ENCODE measurements at regions not wholly inside any gene's neighbourhood (a gene's known extent, or its start where the extent isn't known, plus 50 kb on each side); places are given as distances from the start of the nearest gene placed in this dataset.

DNA sequence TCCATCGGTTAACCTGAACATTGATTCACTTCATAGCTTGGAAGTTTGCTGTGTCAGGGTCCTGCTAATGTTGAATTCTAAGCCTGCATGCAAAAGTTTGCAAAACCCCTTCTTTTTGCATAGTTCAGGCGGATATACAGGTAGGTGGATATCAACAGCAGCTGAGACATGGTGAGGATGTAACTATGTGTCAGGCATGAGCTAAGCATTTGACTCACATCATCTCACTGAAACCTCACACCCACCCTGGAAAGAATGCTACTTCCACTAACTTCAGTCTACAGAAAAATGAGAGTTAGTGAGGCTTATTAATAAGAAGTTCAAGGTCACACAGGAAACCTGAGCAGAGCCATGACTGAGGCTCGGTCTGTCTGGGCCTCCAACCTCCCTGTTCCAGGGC lies 276.9 kb downstream of the BMP7 start:
- Histone ChIP-seq H3K9me3 (no peaks in the 10 kb centered on the region), H3K27me3 (no peaks in the 10 kb centered on the region), H3K4me3 (no peak overlapping the region), H3K27ac (no peak overlapping the region), H3K4me1 (ENCODE audit: insufficient read depth) (no peaks in the 10 kb centered on the region), H3K36me3 (no peaks in the 10 kb centered on the region)
- intact Hi-C loops (cut with DNase I), result no loop called here
- TF ChIP-seq EP300 (IDR thresholded peaks at IDR 0.05) (no peak), POLR2A (IDR thresholded peaks at IDR 0.05) (no peak)
- TF ChIP-seq, protein P1, sequence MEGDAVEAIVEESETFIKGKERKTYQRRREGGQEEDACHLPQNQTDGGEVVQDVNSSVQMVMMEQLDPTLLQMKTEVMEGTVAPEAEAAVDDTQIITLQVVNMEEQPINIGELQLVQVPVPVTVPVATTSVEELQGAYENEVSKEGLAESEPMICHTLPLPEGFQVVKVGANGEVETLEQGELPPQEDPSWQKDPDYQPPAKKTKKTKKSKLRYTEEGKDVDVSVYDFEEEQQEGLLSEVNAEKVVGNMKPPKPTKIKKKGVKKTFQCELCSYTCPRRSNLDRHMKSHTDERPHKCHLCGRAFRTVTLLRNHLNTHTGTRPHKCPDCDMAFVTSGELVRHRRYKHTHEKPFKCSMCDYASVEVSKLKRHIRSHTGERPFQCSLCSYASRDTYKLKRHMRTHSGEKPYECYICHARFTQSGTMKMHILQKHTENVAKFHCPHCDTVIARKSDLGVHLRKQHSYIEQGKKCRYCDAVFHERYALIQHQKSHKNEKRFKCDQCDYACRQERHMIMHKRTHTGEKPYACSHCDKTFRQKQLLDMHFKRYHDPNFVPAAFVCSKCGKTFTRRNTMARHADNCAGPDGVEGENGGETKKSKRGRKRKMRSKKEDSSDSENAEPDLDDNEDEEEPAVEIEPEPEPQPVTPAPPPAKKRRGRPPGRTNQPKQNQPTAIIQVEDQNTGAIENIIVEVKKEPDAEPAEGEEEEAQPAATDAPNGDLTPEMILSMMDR (IDR thresholded peaks at IDR 0.05), result no peak
- no peak for DNase-seq
- WGBS, 3 donors, result 56 to 68% (median 67%) methylated on average over 3 of the region's 3 CpGs

DNA sequence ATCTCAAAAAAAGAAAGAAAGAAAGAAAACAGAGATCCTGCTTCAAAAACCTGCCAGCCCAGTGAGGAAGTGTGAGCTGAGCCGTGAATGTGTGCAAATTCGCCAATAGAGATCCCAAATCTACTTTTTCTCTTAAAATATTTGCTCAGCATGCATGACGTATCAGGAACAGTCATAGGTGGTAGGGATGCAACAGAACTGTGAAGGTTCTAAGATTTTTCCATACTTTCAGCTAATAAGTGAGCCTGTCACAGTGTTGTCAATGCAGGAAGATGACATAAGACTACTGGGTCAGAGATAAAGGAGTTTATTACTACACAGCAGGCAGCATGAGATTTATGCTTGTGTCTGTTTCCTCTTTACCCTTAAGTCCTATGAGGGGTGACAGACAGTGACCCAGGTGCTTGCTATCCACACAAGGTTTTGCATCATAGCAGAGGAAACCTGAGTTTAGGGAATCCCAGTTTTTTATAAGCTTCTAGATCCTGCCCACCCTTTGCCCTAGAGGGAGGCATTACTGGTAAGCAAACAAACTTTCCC lies 273.4 kb downstream of the BMP7 start:
- DNase-seq, result no peak
- 76 to 78% (median 78%) methylated on average over 3 of the region's 3 CpGs for WGBS, 3 donors
- Histone ChIP-seq H3K36me3 (no peaks in the 10 kb centered on the region), H3K4me3 (no peak overlapping the region), H3K9me3 (no peaks in the 10 kb centered on the region), H3K4me1 (ENCODE audit: insufficient read depth) (no peaks in the 10 kb centered on the region), H3K27me3 (no peaks in the 10 kb centered on the region), H3K27ac (no peak overlapping the region)
- intact Hi-C loops (cut with DNase I), result no loop called here
- TF ChIP-seq EP300 (IDR thresholded peaks at IDR 0.05) (no peak), POLR2A (IDR thresholded peaks at IDR 0.05) (no peak)
- TF ChIP-seq, protein P1 (IDR thresholded peaks at IDR 0.05), result no peak

DNA sequence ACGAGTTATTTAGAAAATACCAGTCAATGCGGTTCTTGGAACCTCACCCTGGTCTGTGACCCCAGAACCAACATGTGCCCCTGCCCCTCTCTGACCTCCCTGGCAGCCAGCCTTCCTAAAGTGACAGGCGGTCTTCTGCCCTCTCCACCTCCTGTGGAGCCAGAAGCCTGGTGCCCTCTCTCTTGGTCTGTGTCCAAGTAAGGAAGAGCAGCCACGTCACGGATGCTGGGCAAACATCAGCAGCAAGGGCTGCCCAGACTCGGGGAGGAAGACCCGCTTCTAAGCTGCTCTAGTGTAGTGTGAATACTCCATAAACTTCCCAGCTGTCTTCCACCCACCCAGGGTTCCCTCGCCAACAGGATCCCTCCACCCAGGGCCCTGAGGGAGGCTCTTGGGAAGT lies 272.4 kb downstream of the BMP7 start:
- H3K27ac ChIP-seq, result no peak overlapping the region
- intact Hi-C loops (cut with DNase I), result no loop called here
- no peak for DNase-seq
- no peaks in the 10 kb centered on the region for H3K4me1 ChIP-seq (ENCODE audit: insufficient read depth)
- 45 to 62% (median 59%) methylated on average over 8 of the region's 8 CpGs for WGBS, 3 donors
- H3K9me3 ChIP-seq, result no peaks in the 10 kb centered on the region
- no peaks in the 10 kb centered on the region for H3K36me3 ChIP-seq
- no peak overlapping the region for H3K4me3 ChIP-seq
- H3K27me3 ChIP-seq, result no peaks in the 10 kb centered on the region
- TF ChIP-seq POLR2A (IDR thresholded peaks at IDR 0.05) (no peak), EP300 (IDR thresholded peaks at IDR 0.05) (no peak)
- TF ChIP-seq, protein P1 (IDR thresholded peaks at IDR 0.05), result no peak

- intact Hi-C loops (cut with DNase I), result no loop called here
- TF ChIP-seq, protein P1 (IDR thresholded peaks at IDR 0.05), result no peak
- TF ChIP-seq EP300 (IDR thresholded peaks at IDR 0.05) (no peak), POLR2A (IDR thresholded peaks at IDR 0.05) (no peak)
Observed at GRCh38 chr20:56995149-56995548, 271.3 kb downstream of the BMP7 start.

More at GRCh38 chr20:56995149-56995548, 271.3 kb downstream of the BMP7 start:
- H3K4me1 ChIP-seq (ENCODE audit: insufficient read depth), result no peaks in the 10 kb centered on the region
- H3K4me3 ChIP-seq, result no peak overlapping the region
- WGBS, 3 donors, result 66 to 75% (median 70%) methylated on average over 9 of the region's 9 CpGs
- H3K36me3 ChIP-seq, result no peaks in the 10 kb centered on the region
- no peak overlapping the region for H3K27ac ChIP-seq
- H3K9me3 ChIP-seq, result no peaks in the 10 kb centered on the region
- H3K27me3 ChIP-seq, result no peaks in the 10 kb centered on the region
- no peak for DNase-seq
